Caco-2 (cell line): ENCODE measurements at regions not wholly inside any gene's neighbourhood (a gene's known extent, or its start where the extent isn't known, plus 50 kb on each side); places are given as distances from the start of the nearest gene placed in this dataset.

Experiments
- BruUV-seq: library from RNA; stranded (reverse); fragments of 400-500 nt; replicated peaks from 2 replicates; lab custom pipeline; 2021; lab: Mats Ljungman, UMichigan
- CTCF ChIA-PET: fragments of 300-600 bp; sonication (Branson Sonifier 250); formaldehyde crosslinking; loops from one replicate; lab custom pipeline; 2022; ENCODE audit warnings: antibody characterized with exemption; lab: Charles Lee
- POLR2A ChIA-PET: fragments of 300-600 bp; sonication (Branson Sonifier 250); formaldehyde crosslinking; loops from one replicate; lab custom pipeline; 2022; ENCODE audit warnings: antibody characterized with exemption; lab: Charles Lee
- DNase-seq, 2 experiments: peaks; one replicate each; pipeline versions ENCODE4 v3.0.0 to v3.0.0-alpha.2; 2020 to 2022
- H3K27me3 ChIP-seq: replicated peaks from 2 replicates; pipeline ENCODE4 v1.6.0; 2011; ENCODE audit warnings: low read length; ENCODE audit not compliant: control insufficient read depth, insufficient read depth
- H3K36me3 ChIP-seq: 2 replicates; pipeline ENCODE4 v1.5.1; 2011; ENCODE audit warnings: low read length; ENCODE audit not compliant: control insufficient read depth, insufficient read depth
- H3K4me1 ChIP-seq: fragments of 250-450 bp; sonication (Bioruptor Pico); 2 replicates; pipeline ENCODE4 v1.5.1; 2020; ENCODE audit warnings: mild to moderate bottlenecking
- H3K4me3 ChIP-seq: 2 replicates; pipeline ENCODE4 v1.5.1; 2011; ENCODE audit warnings: low read depth, mild to moderate bottlenecking, control low read depth, low read length
- H3K9me3 ChIP-seq: fragments of 250-450 bp; sonication (Bioruptor Pico); 2 replicates; pipeline ENCODE4 v1.5.1; 2020; ENCODE audit warnings: mild to moderate bottlenecking, moderate library complexity
- H3K27ac Mint-ChIP-seq: one replicate; pipeline ENCODE4 v1.8.0; 2022; ENCODE audit warnings: mixed read lengths; ENCODE audit not compliant: unreplicated experiment
- H3K27me3 Mint-ChIP-seq: one replicate; pipeline ENCODE4 v1.8.0; 2022; ENCODE audit warnings: mixed read lengths; ENCODE audit not compliant: insufficient read depth, unreplicated experiment
- H3K36me3 Mint-ChIP-seq: one replicate; pipeline ENCODE4 v1.8.0; 2022; ENCODE audit warnings: mild to moderate bottlenecking, mixed read lengths; ENCODE audit not compliant: insufficient read depth, unreplicated experiment
- H3K4me1 Mint-ChIP-seq: one replicate; pipeline ENCODE4 v1.8.0; 2022; ENCODE audit warnings: low read depth, mixed read lengths; ENCODE audit not compliant: unreplicated experiment
- H3K4me3 Mint-ChIP-seq: one replicate; pipeline ENCODE4 v1.8.0; 2022; ENCODE audit warnings: mild to moderate bottlenecking, moderate library complexity, mixed read lengths; ENCODE audit not compliant: unreplicated experiment
- H3K9me3 Mint-ChIP-seq: one replicate; pipeline ENCODE4 v1.8.0; 2022; ENCODE audit warnings: mixed read lengths; ENCODE audit not compliant: unreplicated experiment
- CTCF ChIP-seq, 2 experiments: fragments of 200-600 bp in 1 of 2; IDR thresholded peaks; 1 replicate in 1 of 2; 2 replicates in 1 of 2; pipeline versions ENCODE4 v1.5.1 to v1.8.0; 2011 to 2022; ENCODE audit warnings: antibody characterized with exemption in 1 of 2, control low read depth in 1 of 2, inconsistent platforms in 1 of 2, low read depth in 1 of 2, low read length in 1 of 2, mild to moderate bottlenecking in 1 of 2, moderate library complexity in 1 of 2; ENCODE audit not compliant: insufficient read depth in 1 of 2, severe bottlenecking in 1 of 2, unreplicated experiment in 1 of 2
- intact Hi-C: fragments of 100-400 bp; cut with micrococcal nuclease; formaldehyde crosslinking; loops from one replicate; pipeline ENCODE4 v1.10.0; 2022; ENCODE audit not compliant: unreplicated experiment

DNA sequence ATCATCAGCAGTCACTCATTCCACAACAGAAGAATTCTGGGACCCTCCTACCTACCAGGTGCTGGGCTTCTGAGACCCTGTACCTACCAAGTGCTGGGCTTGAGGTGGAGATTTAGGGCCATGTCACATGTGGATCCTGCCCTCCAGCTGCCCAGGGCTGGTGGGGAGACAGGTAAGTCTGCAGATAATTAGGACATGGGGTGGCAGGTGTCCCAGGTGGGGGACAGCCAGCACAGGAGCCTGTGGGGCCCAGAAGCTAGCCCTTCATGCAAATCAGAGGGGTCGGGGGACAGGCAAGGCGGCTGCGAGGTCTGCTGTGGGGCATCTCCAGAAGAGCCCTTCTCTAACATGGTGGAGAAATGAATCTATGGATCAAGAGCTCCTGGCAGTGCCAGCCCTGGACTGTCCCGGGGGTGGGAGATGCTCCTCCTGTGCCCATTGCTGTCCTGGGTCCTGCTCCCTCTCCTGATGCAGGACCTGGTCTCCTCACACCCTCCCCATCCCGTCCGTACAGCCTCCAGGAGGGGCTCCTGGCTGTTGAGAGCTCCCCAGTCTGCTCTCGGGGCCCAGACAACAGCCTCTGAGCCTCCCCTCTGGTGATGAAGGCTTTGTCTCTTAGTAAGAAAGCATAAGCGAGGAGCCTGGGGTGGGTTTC is 106.3 kb upstream of the GLI2 start:
- intact Hi-C loops = no loop called here
- Histone ChIP-seq H3K27me3 (no peaks in the 10 kb centered on the region), H3K4me1 (no peaks in the 10 kb centered on the region), H3K4me3 (no peak overlapping the region), H3K9me3 (peaks cover 6% of the 10 kb centered on the region), H3K36me3 (no peaks in the 10 kb centered on the region)
- no peak overlapping the region for H3K27ac Mint-ChIP-seq
- no peak overlapping the region for H3K4me3 Mint-ChIP-seq
- no TSS peak for BruUV-seq
- H3K27me3 Mint-ChIP-seq = no peaks in the 10 kb centered on the region
- ChIA-PET CTCF (interaction anchor here (0.6 kb wide), 1 partner anchor 15 kb away, joined by 3 read pairs; no protein-coding TSS in a partner anchor), POLR2A (interaction anchor here (0.6 kb wide), 1 partner anchor 33 kb away, joined by 6 read pairs; no protein-coding TSS in a partner anchor)
- H3K36me3 Mint-ChIP-seq = no peaks in the 10 kb centered on the region
- no peak for DNase-seq
- TF ChIP-seq CTCF (IDR thresholded peaks at IDR 0.05; ENCODE audit: insufficient read depth in 1 of 2, low read depth in 1 of 2, low read length in 1 of 2, severe bottlenecking in 1 of 2, unreplicated experiment in 1 of 2) = no peak
- H3K9me3 Mint-ChIP-seq = peaks cover 10% of the 10 kb centered on the region
- H3K4me1 Mint-ChIP-seq = no peaks in the 10 kb centered on the region

- no peaks in the 10 kb centered on the region for H3K4me1 Mint-ChIP-seq
- CTCF ChIA-PET = interaction anchor here (0.6 to 0.7 kb wide), 2 partner anchors 14 to 287 kb away, joined by 3 read pairs; no protein-coding TSS in a partner anchor
- BruUV-seq = no TSS peak
- POLR2A ChIA-PET = interaction anchor here (0.6 kb wide), 1 partner anchor 34 kb away, joined by 6 read pairs; no protein-coding TSS in a partner anchor
- H3K4me1 ChIP-seq = no peaks in the 10 kb centered on the region
- TF ChIP-seq CTCF (IDR thresholded peaks at IDR 0.05; ENCODE audit: insufficient read depth in 1 of 2, low read depth in 1 of 2, low read length in 1 of 2, severe bottlenecking in 1 of 2, unreplicated experiment in 1 of 2) = no peak
- no peak overlapping the region for H3K4me3 Mint-ChIP-seq
- no peak overlapping the region for H3K27ac Mint-ChIP-seq
- H3K4me3 ChIP-seq = no peak overlapping the region
- H3K27me3 ChIP-seq = no peaks in the 10 kb centered on the region
- peaks cover 6% of the 10 kb centered on the region for H3K9me3 ChIP-seq
- no peaks in the 10 kb centered on the region for H3K27me3 Mint-ChIP-seq
- no peaks in the 10 kb centered on the region for H3K36me3 Mint-ChIP-seq
- no peaks in the 10 kb centered on the region for H3K36me3 ChIP-seq
- intact Hi-C loops = no loop called here
- DNase-seq = no peak
- peaks cover 10% of the 10 kb centered on the region for H3K9me3 Mint-ChIP-seq
Observed at GRCh38 chr2:120630031-120630701, 105.5 kb upstream of the GLI2 start.

- Mint-ChIP-seq H3K4me3 (no peak overlapping the region), H3K36me3 (no peaks in the 10 kb centered on the region), H3K27ac (peak overlapping the region; percentile 4), H3K9me3 (peaks cover 10% of the 10 kb centered on the region), H3K4me1 (no peaks in the 10 kb centered on the region), H3K27me3 (no peaks in the 10 kb centered on the region)
- no peaks in the 10 kb centered on the region for H3K27me3 ChIP-seq
- intact Hi-C loops = no loop called here
- CTCF ChIA-PET = no interaction called here
- H3K9me3 ChIP-seq = peaks cover 6% of the 10 kb centered on the region
- DNase-seq = no peak
- no peaks in the 10 kb centered on the region for H3K36me3 ChIP-seq
- POLR2A ChIA-PET = no interaction called here
- no TSS peak for BruUV-seq
- H3K4me3 ChIP-seq = no peak overlapping the region
- no peak for TF ChIP-seq CTCF (IDR thresholded peaks at IDR 0.05; ENCODE audit: insufficient read depth in 1 of 2, low read depth in 1 of 2, low read length in 1 of 2, severe bottlenecking in 1 of 2, unreplicated experiment in 1 of 2)
- no peaks in the 10 kb centered on the region for H3K4me1 ChIP-seq
Observed at GRCh38 chr2:120631236-120631635, 104.4 kb upstream of the GLI2 start.
